Lower leg skin (tissue), 4 donors: ENCODE measurements at regions not wholly inside any gene's neighbourhood (a gene's known extent, or its start where the extent isn't known, plus 50 kb on each side); places are given as distances from the start of the nearest gene placed in this dataset.

Experiments used
- DNase-seq, 2 donors: peaks; one replicate each; pipeline ENCODE4 v3.0.0-alpha.2; 2019; ENCODE audit warnings: low spot score in 2 of 2
- H3K4me3 ChIP-seq: fragments of 200-600 bp; sonication (generic); 2 replicates; pipeline ENCODE4 v1.5.1; 2017; ENCODE audit warnings: mild to moderate bottlenecking, low read depth; ENCODE audit not compliant: poor library complexity, severe bottlenecking
- CTCF ChIP-seq, 3 donors: fragments of 450-650 bp; IDR thresholded peaks; one replicate each; pipeline ENCODE4 v1.5.1; 2016; ENCODE audit warnings: antibody characterized with exemption in 3 of 3, mild to moderate bottlenecking in 3 of 3, moderate library complexity in 2 of 3
- POLR2A ChIP-seq, 2 donors: fragments of 450-650 bp; IDR thresholded peaks; one replicate each; pipeline ENCODE4 v1.6.1; 2016 to 2017; ENCODE audit warnings: antibody characterized with exemption in 2 of 2, mild to moderate bottlenecking in 1 of 2, moderate library complexity in 1 of 2
- intact Hi-C: fragments of 100-400 bp; cut with DNase I; formaldehyde crosslinking; loops from one replicate; pipeline ENCODE4 v1.15.0; 2023; ENCODE audit warnings: low total_unique reads
- microRNA counts, 2 donors: library from miRNA; unstranded; fragments of <30 nt; microRNA quantifications; one replicate each; lab custom pipeline; 2016
- microRNA-seq, 2 donors: library from miRNA; unstranded; fragments of <30 nt; microRNA quantifications; one replicate each; pipeline ENCODE4, GENCODE V29; 2016; ENCODE audit warnings: borderline replicate concordance in 2 of 2, borderline number of aligned reads in 1 of 2

- intact Hi-C loops = no loop called here
- TF ChIP-seq CTCF (IDR thresholded peaks at IDR 0.05) = no peak
- no peak for TF ChIP-seq POLR2A (IDR thresholded peaks at IDR 0.05)
- no peak overlapping the region for H3K4me3 ChIP-seq
- DNase-seq = no peak
Measured at GRCh38 chr4:20646287-20646686, 54.0 kb upstream of the PACRGL start.

MicroRNA genes in the stretch of these regions (microRNA counts, 767-probe panel; counts per million panel counts)
- microRNA hsa-miR-218-5p (lab: Ali Mortazavi, UCI) = 358 to 7,130 counts per million in 2 donors

Small RNAs in the stretch of these regions (microRNA-seq; reads per million reads assigned to microRNA genes)
- 35.3 to 45.3 reads per million in 2 donors for gene MIR218-1
